GM18517 (cell line): ENCODE measurements at regions not wholly inside any gene's neighbourhood (a gene's known extent, or its start where the extent isn't known, plus 50 kb on each side); places are given as distances from the start of the nearest gene placed in this dataset.
"Not testable (repeated sequence)": the region's sequence is repeated elsewhere in the genome, so short reads cannot be mapped to it uniquely, and the experiment has no call there.

Source experiments
- ATAC-seq: cut with Tn5 transposase; IDR thresholded peaks from one replicate; pipeline ENCODE4 v1.9.1; 2021; ENCODE audit warnings: mild to moderate bottlenecking, moderate library complexity; ENCODE audit not compliant: unreplicated experiment

DNA sequence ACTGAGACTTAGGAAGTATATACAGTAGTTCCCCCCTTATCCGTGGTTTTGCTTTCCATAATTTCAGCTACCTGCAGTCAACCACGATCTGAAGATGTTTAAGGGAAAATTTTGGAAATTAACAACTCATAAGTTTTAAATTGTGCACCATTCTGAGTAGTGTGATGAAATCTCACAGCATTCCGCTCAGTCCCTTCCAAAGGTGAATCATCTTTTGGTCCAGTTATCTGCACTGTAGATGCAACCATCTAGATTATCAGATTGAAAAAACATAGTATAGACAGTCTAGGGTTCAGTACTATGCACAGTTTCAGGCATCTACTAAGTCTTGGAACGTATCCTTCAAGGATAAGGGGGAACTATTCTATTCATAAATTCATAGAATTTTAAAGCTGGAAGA lies 109.0 kb downstream of the ANXA3 start:
- ATAC-seq = no peak

DNA sequence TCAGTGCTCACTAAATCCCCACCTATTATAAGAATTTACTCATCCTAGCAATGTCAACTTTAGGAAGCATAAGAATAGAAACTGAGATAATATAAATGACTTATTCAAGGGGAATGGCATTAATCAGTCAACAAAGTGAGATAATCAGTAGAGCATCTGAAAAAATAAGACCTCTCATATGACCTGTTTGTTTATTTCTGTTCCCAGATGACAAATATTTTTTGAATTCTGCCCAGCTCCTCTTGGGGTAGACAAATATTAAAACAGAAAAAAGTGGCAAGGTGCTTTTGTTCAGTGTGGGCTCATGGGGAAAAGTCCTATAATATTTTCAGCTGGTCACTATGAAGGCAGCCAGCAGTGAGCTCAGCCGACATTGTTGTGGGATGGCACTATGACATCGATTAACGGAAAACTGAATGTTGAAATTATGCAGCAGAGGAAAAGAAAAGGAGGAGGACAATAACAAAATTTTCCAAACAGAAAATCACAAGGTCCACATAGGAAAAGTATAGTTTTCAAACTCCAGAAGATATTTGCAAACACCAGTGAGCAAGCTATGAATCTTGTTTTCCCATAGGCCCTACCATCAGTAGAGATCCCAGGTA lies 109.6 kb downstream of the ANXA3 start:
- ATAC-seq = no peak

DNA sequence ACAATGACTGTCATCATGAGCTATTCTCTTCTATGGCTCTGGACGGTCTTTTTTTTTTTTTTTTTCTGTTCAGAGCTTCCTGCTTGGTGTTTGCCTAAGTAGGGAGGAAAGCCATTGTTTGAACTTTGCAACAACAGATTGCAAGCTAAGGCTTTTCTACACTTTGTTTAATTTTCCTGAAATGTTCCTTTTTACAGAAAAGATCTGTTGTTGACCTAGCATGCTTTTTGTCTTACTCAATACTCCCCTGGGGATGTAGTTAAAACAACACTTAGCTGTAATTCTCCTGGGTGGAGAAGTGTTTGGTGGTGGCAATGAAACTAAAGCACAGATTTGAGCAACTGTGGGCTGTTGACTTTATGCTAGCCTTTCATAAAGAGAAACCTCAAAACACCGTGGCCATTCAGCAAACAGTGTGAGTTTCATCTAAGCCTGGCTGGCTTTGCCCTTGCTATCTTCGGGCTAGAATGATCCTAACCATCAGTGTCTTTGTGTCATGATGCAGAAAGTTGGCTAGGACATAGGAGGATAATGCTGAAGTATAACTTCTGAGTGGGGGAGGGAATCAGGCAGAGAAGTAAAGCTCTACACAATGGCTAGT lies 110.5 kb downstream of the ANXA3 start:
- ATAC-seq = peak; percentile 82

- ATAC-seq = no peak
Observed at GRCh38 chr4:78662658-78663057, 111.1 kb downstream of the ANXA3 start.

DNA sequence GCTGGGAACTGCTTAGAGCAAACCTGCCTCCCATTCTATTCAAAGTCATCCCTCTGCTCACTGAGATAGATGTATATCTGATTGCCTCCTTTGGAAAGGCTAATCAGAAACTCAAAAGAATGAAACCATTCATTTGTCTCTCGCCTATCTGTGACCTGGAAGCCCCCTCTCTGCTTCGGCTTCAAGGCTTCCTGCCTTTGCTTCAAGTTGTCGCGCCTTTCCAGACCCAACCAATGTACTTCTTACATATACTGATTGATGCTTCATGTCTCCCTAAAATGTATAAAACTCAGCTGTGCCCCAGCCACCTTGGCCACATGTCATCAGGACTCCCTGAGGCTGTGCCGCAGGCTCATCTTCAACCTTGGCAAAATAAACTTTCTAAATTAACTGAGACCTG lies 111.9 kb upstream of the BMP2K start:
- ATAC-seq = not testable (repeated sequence)

DNA sequence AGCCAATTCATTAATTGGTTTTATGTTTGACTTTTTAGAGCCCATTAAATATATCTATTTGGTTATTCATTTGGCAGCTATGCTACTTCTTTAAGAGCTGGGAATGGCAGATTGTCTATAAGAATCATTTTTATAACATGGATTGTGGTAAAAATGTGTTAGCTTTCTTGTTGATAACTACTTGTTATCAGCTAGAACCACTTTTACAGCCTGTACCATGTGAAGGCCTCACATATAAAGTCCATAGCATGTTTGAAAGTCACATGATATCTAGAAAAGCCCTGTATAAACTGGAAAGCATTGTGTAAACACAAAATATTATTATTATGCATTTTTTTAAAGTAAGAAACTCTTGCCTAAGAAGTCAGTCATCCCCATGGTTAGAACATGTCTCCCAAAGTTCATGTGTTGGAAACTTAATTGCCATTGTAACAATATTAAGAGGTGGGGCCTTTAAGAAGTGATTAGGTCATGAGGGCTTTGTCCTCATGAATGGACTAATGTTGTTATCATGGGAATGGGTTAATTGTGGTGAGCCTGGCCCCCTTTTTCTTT lies 110.9 kb upstream of the BMP2K start:
- ATAC-seq = no peak

GRCh38 chr4:78666830-78667258 lies 109.3 kb upstream of the BMP2K start:
- no peak for ATAC-seq

GRCh38 chr4:78667325-78667724 lies 108.8 kb upstream of the BMP2K start:
- ATAC-seq = no peak

- peak; percentile 89 for ATAC-seq
Observed at GRCh38 chr4:78667764-78668163, 108.4 kb upstream of the BMP2K start.

DNA sequence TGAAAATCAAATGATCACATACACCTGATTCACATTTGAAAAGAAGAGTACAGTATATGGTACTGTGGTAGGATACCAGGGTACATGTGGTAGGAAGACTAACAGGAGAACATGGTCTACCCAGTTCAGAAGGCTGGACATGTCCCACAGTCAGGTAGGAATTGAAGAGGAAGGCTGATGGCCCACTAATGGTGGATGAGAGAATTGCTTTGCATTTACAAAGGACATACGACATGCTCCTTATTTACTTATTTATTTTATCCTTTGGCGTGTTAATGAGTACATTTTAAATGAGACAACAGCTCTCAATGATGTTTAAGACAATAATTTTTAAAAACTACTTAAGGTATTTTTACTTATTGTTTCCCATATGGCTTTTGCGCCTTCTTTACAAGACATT lies 106.7 kb upstream of the BMP2K start:
- no peak for ATAC-seq

DNA sequence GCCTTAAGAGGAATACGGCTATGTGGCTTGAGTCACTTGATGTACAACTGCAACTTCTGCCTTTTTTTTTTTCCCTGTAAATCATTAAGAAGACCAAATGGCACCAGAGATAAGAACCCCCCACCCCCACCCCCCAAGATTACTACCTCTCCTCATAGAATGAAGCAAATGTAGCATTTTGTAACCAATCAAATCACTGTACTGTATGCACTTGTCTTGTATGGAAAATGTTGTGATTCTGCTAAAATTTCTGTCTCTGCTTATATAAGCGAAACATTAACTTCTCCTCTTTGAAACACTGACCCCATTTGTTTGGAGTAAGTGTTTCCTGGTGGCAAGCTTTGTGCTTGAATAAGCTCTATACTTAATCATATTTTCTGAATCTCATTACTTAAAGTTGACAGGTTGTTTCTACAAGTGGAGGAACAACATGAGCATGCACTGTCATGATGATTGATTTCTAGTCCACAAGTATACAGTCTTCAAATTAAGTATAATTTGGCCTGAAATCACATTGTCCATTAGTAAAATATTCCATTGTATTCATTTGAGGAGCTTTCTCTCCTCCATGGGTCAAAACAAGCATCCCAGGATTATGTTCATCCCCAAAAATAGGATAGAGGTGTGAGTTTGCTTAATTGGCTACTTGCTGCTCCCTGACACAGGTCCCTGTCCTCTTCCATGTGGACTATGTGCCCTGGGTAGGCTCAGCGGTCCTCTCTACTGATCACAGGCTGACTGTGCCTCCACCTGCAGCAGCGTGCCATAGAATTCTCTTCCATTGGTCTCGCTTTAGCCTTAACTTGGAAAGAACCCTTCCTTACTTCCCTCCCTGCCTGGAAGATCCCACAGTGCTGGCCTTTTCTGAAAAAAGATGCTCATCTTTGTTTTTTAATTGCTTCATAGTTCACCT lies 104.0 kb upstream of the BMP2K start:
- no peak for ATAC-seq

- no peak for ATAC-seq
Observed at GRCh38 chr4:78673337-78673736, 102.8 kb upstream of the BMP2K start.

DNA sequence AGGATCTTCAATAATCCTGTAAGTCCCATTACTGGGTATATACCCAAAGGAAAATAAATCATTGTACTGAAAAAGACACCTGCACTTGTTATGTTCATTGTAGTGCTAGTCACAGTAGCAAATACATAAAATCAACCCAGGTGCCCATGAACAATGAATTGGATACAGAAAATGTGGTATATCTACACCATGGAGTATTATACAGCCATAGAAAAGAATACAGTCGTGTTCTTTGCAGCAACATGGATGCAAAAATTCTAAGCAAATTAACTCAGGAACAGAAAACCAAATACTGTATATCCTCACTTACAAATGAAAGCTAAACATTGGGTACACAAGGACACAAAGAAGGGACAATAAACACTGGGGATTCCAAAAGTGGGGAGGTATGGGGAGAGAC lies 100.8 kb upstream of the BMP2K start:
- ATAC-seq = no peak

GRCh38 chr4:78682070-78682469 lies 94.1 kb upstream of the BMP2K start:
- no peak for ATAC-seq

DNA sequence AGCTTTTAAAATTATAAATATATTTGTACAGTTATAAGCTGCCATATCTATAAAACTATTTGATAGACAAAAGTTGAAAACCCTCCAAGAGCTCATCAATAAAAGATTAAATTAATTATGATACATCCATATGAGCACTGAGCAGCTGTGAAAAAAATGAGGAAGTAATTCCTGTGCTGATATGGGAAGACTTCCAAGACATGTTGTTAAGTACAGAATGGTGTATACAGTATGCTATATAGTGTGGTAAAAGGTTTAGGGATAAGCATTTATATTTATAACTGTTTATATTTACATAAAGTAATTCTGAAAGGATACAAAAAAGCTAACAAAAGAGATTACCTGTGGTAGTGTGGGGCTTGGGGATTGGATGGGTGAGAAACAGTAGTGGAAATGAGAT lies 92.8 kb upstream of the BMP2K start:
- ATAC-seq = no peak

DNA sequence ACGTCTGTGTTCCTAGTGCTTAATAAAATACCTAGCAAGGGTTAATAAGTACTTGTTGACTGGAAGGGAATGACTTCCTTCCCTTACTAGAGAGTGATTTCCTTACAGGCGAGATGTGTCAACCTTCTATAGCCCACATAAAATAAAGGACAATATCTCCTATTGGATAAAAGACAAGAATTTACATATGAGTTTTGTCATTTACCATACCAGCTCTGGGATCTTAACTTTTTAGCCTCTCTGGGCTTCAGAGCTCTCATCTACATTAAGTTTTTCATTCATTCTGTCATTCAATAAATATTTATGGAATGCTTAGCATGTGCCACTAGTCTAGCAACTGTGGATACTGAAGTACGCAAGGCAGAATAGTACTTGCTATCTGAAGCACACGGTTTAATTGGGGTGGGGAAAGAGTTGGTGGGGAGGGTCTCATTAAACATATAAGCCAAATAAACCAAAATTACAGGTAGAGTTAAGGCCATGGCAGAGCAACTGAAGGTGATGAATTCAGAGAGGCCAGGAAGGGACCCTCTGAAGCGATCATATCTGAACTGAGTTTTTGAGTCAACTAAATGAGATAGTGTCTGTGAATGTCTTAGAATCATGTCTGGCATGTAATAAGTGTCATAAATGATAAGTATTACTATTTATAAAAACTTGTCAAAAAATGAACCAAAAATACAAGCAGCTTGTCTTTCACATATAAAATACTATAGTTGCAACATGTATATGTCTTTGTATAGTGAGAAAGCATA lies 91.6 kb upstream of the BMP2K start:
- no peak for ATAC-seq

DNA sequence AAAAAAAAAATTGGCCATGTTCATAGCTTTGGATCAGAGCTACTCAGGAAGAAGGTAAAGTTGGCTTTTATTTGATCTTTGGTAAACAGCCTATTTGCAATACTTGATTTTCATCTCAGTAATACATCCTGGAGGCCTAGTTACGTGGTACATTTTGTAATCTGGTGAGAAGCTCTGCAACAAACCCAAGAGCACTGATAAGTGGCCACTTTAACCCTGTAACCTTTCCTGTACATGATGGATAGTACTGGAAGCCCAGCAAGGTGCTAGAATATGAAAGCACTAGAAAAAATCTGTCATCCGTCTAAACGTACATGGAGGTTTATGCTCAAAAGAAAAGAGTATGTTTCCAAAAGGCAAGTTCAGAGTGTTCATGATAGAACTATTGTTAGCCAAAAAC lies 88.3 kb upstream of the BMP2K start:
- ATAC-seq = no peak

GRCh38 chr4:78688366-78688765 lies 87.8 kb upstream of the BMP2K start:
- no peak for ATAC-seq

DNA sequence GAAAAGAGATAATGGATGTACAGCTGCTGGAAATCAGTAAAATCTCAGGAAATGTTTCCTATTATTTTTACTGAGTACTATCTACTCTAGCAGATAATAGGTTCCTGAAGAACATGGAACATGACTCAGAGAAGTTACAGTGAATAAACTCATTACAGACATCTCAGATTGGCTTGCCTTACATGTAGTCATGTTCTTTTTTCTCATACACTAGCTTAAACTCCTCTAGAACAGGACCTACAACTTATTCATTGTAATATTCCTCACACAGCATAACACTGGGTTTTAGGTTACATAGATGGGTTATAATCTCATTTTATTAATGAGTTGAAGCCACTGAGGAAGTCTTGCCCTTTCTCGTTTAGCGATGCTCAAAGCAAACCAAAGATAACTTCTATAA lies 86.9 kb upstream of the BMP2K start:
- no peak for ATAC-seq

- no peak for ATAC-seq
Observed at GRCh38 chr4:78689700-78690323, 86.3 kb upstream of the BMP2K start.

GRCh38 chr4:78691334-78691754 lies 84.8 kb upstream of the BMP2K start:
- ATAC-seq = no peak
